ENCODE measurements at regions not wholly inside any gene's neighbourhood (a gene's known extent, or its start where the extent isn't known, plus 50 kb on each side); places are given as distances from the start of the nearest gene placed in this dataset.

DNA sequence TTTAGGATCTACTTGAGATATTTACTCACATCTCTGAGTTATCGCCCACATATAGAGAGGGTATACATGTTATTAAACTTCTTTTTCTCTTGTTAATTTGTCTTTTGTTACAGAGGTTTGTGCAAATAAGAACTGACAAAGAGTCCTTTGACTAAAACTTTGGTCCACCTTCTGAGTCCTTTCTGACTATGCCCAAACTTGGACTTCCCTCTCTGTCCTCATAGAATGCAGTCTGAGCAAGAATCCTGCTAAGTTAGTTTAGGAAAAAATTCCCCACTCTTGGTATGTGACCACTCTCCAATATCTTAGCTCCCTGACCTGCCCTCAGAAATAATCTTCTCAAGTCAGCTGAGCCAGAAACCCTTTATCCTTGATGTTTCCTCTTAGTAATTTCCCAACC lies 257.5 kb upstream of the REG3G start (continued):
- TF ChIP-seq ZNF555 (tag by site-specific recombination; conservative IDR thresholded peaks at IDR 0.05), result no peak
- no peak for TF ChIP-seq ZNF169 (tag by site-specific recombination; IDR thresholded peaks at IDR 0.05)
- TF ChIP-seq ZSCAN16 (tag by site-specific recombination; IDR thresholded peaks at IDR 0.05), result no peak
- no peak for TF ChIP-seq ZNF654 (tag by site-specific recombination; IDR thresholded peaks at IDR 0.05; ENCODE audit: low read depth)
- no peak for TF ChIP-seq ZNF473 (tag by site-specific recombination; IDR thresholded peaks at IDR 0.05)
- TF ChIP-seq ZFP37 (tag by site-specific recombination; IDR thresholded peaks at IDR 0.05), result no peak

- POLR2A ChIA-PET, result no interaction called here
These were observed 250.2 kb upstream of the REG3G start for GRCh38 chr2:78775291-78775690.

DNA sequence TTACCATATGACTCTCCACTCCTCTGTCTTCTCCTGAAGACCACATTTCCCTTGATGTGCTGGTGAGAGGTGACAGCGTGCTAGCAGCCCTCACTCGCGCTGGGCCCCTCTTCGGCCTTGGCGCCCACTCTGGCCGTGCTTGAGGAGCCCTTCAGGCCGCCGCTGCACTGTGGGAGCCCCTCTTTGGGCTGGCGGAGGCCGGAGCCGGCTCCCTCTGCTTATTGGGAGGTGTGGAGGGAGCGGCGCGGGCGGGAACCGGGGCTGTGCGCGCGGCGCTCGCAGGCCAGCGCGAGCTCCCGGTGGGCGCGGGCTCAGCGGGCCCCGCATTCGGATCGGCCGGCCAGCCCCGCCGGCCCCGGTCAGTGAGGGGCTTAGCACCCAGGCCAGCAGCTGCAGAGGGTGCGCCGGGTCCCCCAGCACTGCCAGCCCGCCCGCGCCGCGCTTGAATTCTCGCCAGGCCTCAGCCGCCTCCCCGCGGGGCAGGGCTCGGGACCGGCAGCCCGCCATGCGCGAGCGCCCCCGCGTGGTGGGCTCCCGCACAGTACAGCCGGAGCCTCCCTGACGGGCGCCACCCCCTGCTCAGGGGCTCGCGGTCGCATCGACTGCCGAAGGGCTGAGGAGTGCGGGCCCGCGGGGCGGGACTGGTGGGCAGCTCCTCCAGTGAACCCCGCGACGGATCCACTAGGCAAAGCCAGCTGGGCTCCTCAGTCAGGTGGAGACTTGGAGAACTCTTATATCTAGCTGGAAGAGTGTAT lies 246.6 kb upstream of the REG3G start:
- Histone ChIP-seq H3K36me3 (ENCODE audit: control insufficient read depth in 2 of 2, insufficient read depth in 1 of 2, low read length in 2 of 2) (no peaks in the 10 kb centered on the region), H3K9me3 (ENCODE audit: control insufficient read depth, insufficient read depth, low read depth, low read length) (no peaks in the 10 kb centered on the region), H3K4me1 (ENCODE audit: control insufficient read depth, insufficient read depth, low read length) (no peaks in the 10 kb centered on the region), H3K4me3 (ENCODE audit: low read depth, low read length) (no peak overlapping the region), H3K27ac (ENCODE audit: extremely low read depth, low read depth, low read length) (no peak overlapping the region)
- ChIA-PET CTCF (interaction anchor here (0.6 kb wide), 1 partner anchor 83 kb away, joined by 3 read pairs; no protein-coding TSS in a partner anchor), POLR2A (no interaction called here)
- TF ChIP-seq ZBTB20 (tag by site-specific recombination; IDR thresholded peaks at IDR 0.05) (no peak), ZNF335 (tag by site-specific recombination; conservative IDR thresholded peaks at IDR 0.05) (no peak), ZNF629 (tag by site-specific recombination; IDR thresholded peaks at IDR 0.05) (no peak), ZNF621 (tag by site-specific recombination; IDR thresholded peaks at IDR 0.05) (no peak), TCF7L2 (IDR thresholded peaks at IDR 0.05; ENCODE audit: borderline replicate concordance, low read depth, low read length) (no peak), ZNF423 (tag by site-specific recombination; IDR thresholded peaks at IDR 0.05) (no peak), ZNF660 (tag by site-specific recombination; IDR thresholded peaks at IDR 0.05) (no peak), HOXA7 (CRISPR knock-in tag; IDR thresholded peaks at IDR 0.05; ENCODE audit: borderline replicate concordance) (no peak), WT1 (tag by site-specific recombination; IDR thresholded peaks at IDR 0.05) (no peak), ZNF677 (tag by site-specific recombination; IDR thresholded peaks at IDR 0.05) (no peak), KLF8 (tag by site-specific recombination; IDR thresholded peaks at IDR 0.05) (no peak), KLF9 (tag by site-specific recombination; IDR thresholded peaks at IDR 0.05; ENCODE audit: low read depth) (no peak), ZNF521 (tag by site-specific recombination; IDR thresholded peaks at IDR 0.05) (no peak), ZNF169 (tag by site-specific recombination; IDR thresholded peaks at IDR 0.05) (no peak), ZNF426 (tag by site-specific recombination; IDR thresholded peaks at IDR 0.05) (no peak), ZNF132 (tag by site-specific recombination; IDR thresholded peaks at IDR 0.05; ENCODE audit: borderline replicate concordance) (no peak)
- TF ChIP-seq, protein P1, sequence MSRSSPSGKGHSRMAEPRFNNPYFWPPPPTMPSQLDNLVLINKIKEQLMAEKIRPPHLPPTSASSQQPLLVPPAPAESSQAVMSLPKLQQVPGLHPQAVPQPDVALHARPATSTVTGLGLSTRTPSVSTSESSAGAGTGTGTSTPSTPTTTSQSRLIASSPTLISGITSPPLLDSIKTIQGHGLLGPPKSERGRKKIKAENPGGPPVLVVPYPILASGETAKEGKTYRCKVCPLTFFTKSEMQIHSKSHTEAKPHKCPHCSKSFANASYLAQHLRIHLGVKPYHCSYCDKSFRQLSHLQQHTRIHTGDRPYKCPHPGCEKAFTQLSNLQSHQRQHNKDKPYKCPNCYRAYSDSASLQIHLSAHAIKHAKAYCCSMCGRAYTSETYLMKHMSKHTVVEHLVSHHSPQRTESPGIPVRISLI (tag by site-specific recombination; IDR thresholded peaks at IDR 0.05), result no peak
- TF ChIP-seq, protein P2, sequence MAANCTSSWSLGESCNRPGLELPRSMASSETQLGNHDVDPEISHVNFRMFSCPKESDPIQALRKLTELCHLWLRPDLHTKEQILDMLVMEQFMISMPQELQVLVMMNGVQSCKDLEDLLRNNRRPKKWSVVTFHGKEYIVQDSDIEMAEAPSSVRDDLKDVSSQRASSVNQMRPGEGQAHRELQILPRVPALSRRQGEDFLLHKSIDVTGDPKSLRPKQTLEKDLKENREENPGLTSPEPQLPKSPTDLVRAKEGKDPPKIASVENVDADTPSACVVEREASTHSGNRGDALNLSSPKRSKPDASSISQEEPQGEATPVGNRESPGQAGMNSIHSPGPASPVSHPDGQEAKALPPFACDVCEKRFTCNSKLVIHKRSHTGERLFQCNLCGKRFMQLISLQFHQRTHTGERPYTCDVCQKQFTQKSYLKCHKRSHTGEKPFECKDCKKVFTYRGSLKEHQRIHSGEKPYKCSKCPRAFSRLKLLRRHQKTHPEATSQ (tag by site-specific recombination; IDR thresholded peaks at IDR 0.05), result no peak

More at GRCh38 chr2:78775291-78775690, 250.2 kb upstream of the REG3G start:
- Histone ChIP-seq H3K27ac (ENCODE audit: extremely low read depth, low read depth, low read length) (no peak overlapping the region), H3K9me3 (ENCODE audit: control insufficient read depth, insufficient read depth, low read depth, low read length) (no peaks in the 10 kb centered on the region), H3K4me1 (ENCODE audit: control insufficient read depth, insufficient read depth, low read length) (no peaks in the 10 kb centered on the region), H3K36me3 (ENCODE audit: control insufficient read depth in 2 of 2, insufficient read depth in 1 of 2, low read length in 2 of 2) (no peaks in the 10 kb centered on the region), H3K4me3 (ENCODE audit: low read depth, low read length) (no peak overlapping the region)
- TF ChIP-seq ZNF610 (tag by site-specific recombination; IDR thresholded peaks at IDR 0.05; ENCODE audit: borderline replicate concordance), result no peak
- CTCF ChIA-PET, result no interaction called here

Data from HEK293 (cell line).